Colon (tissue), 2 donors: ENCODE measurements at regions not wholly inside any gene's neighbourhood (a gene's known extent, or its start where the extent isn't known, plus 50 kb on each side); places are given as distances from the start of the nearest gene placed in this dataset.
A peak's percentile ranks its signal among the peaks of the same experiment; 100 is the strongest.

ENCODE experiments used
- FAIRE-seq: peaks from 2 replicates; lab custom pipeline; 2012; peaks lifted over from hg19 to GRCh38; lab: Jason Lieb, UNC
- donor health status: control.
- donor health status: control.

- FAIRE-seq, result no peak
Measured at GRCh38 chr7:117929237-117929636, 56.0 kb upstream of the CTTNBP2 start.

- FAIRE-seq, result no peak
Measured at GRCh38 chr7:117931314-117931713, 58.1 kb upstream of the CTTNBP2 start.

GRCh38 chr7:117937049-117937752, 64.0 kb upstream of the CTTNBP2 start:
- FAIRE-seq, result no peak

DNA sequence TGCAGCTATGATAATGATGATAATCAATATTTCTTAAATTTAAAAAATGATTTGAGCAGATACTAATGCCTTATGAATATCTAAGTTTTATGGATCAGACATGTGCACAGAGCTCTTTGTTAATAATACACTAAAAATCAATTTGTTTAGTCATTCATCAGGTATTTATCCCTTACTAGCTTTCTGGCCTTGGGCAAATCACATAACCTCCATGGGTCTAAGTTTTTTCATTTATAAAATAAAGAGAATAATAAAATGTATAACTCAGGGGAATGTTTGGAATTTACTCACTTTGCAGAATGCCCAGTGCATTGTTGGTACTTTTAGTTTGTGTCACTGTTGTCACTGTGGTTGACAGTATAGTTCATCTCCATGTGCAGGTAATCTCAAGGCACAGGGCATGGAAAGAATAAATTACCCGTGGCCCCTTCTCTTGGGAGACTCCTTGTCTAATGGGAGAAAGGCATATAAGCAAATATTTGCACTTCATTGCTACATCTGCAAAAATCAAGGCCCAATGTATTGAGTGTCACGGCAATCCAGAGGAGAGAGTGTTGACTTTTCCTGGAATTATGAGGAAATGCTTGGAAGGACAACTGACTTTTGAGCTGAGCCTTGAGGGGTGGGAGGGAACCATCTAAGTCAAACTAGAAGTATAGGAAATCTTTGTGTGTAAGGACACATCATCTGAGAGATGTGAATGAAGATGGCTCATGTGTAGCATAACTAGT, 64.7 kb upstream of the CTTNBP2 start:
- no peak for FAIRE-seq

- FAIRE-seq, result no peak
Measured at GRCh38 chr7:117941138-117941810, 68.0 kb upstream of the CTTNBP2 start.

- no peak for FAIRE-seq
Measured at GRCh38 chr7:117942780-117943179, 69.5 kb upstream of the CTTNBP2 start.

- FAIRE-seq, result no peak
Measured at GRCh38 chr7:117944886-117945285, 71.6 kb upstream of the CTTNBP2 start.

- FAIRE-seq, result no peak
Measured at GRCh38 chr7:117946151-117946633, 73.0 kb upstream of the CTTNBP2 start.

DNA sequence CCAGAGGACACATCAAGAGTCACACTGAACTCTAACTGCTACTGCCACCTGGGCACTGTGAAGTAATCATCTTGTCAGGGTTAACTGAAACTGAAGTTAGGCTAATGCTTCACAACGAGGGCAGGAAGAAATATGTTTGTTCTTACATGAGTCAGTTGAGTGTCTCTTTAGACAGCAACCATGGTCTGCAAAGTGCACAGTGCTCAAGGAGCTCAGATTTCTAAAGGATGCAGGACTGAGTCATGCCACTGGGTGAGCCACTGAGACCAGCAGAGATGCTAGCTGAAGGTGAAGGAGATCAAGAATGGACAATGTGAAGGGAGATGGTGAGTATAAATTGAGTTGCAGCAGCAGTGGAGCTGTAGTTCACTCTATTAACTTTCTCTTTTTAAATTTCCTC, 76.0 kb upstream of the CTTNBP2 start:
- FAIRE-seq, result no peak

DNA sequence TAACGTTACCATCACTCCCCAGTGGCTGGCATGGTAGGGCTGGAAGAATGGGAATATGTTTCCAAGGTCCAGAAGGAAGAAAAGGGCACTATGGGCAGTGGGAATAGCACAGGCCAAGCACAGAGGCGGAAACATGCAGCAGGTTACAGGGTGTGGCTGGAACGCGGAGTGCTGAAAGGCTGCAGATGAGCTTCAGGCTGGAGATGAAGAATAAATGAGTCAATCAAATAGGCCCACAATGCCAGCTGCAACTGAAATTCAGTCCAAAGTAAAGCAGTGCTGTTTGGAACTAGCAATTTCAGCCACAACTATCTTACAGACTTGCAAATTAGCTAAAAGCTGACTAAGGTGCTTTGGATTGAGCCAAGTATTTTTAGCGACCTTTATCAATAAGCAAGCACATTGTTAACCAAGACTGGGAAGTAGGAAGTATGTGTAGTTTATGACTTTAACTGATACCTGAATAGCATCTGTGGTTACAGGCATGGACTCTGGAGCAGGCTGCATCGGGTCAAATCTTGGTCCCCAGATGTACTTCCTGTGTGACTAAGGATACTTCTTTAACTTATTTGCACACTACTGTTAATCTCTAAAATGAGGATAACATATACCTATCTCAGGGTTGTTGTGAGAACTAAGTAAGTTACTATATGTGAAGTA, 77.5 kb upstream of the CTTNBP2 start:
- FAIRE-seq, result no peak

GRCh38 chr7:117951285-117951684, 78.0 kb upstream of the CTTNBP2 start:
- no peak for FAIRE-seq

GRCh38 chr7:117951691-117952280, 78.5 kb upstream of the CTTNBP2 start:
- no peak for FAIRE-seq

DNA sequence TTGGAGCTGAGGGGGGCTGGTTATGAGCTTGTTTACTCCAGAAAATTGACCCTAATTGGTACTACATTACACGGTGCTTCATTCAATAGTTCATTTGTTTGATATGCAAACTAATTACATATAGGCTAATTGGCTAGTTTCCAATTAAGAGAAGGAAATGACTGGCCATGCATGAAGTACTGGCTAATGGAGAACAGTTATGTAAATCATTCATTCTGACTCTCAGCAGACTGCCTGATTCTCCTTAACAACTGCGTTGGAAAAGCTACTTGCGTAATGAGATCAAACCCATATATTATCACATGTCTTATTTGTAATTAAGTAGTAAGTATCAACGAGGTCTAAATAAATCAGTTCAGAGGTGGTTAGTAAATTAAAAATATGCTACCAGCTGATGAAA, 81.8 kb upstream of the CTTNBP2 start:
- FAIRE-seq, result no peak

GRCh38 chr7:117960351-117960750, 87.1 kb upstream of the CTTNBP2 start:
- no peak for FAIRE-seq

GRCh38 chr7:117961235-117961634, 88.0 kb upstream of the CTTNBP2 start:
- peak; percentile 10 for FAIRE-seq

DNA sequence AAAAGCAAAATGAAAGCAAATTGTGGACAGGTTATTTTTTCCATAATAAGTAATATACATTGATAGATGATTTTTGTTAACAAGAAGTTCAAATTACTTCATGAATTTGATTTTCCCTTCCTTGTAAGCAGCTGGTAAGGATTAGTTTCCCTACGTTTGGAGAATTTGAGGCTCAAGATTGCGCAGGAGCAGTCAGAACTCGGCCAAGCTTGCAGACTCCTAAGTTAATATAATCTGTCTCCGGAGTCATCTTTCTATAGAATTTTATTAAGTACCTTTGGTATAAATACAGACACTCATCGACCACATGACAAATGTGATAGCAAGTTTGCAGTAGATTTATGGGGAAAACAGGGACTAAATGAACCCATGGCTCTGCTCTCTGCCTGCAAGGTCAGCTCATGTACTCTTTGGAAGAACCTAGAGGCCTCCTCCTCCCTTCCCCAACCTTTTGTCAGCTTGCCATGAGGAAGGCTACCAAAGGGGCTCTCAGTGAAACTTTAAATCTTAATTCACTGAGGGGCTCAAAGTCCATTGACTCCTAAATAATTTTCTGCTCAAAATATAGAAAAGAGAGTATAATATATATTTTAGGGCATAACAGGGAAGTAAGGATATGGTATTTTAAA, 89.2 kb upstream of the CTTNBP2 start:
- FAIRE-seq, result no peak

GRCh38 chr7:117963264-117964197, 90.3 kb upstream of the CTTNBP2 start:
- FAIRE-seq, result no peak

GRCh38 chr7:117970801-117971200, 97.6 kb upstream of the CTTNBP2 start:
- no peak for FAIRE-seq

DNA sequence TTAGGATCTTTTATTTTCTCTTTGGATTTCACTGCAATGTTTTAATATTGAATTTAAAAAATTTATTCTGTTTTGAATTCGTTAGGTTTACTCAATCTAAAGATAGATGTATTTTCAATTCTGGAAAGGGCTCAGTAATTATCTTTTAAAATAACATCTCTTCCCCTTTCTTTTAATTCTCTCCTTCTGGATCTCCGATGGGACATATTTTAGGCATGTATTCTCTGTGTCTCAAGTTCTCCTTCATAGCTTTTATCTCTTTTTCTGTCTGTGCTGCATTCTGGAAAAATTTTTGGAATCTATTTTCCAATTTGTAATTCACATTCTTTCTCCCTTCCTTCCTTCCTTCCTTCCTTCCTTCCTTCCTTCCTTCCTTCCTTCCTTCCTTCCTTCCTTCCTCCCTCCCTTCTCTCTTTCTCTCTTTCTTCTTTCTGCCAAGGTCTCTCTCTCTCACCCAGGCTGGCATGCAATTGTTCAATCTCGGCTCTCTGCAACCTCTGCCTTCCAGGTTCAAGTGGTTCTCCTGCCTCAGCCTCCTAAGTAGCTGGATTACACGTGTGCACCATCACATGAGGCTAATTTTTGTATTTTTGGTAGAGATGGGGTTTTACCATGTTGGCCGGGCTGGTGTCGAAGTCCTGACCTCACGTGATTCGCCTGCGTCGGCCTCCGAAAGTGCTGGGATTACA, 98.5 kb upstream of the CTTNBP2 start:
- FAIRE-seq, result no peak

DNA sequence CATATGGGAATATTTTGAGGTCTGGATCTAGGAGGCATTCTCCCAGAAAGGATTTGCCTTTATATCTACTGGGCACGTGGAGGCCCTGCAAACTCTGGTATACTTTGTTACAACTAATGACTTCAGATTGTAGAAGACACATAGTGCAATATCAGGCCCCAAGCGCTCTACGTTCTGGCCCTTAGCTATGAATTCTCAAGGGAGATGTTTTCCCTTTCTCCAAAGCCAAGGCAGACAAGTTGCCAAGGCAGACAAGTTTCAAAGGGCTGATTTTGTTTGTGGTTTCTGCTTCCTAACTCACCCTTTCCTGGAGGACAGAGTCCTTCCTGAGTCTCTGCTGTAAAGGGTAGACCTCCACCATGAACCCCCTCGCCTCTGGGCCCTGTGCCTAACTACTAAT, 99.4 kb upstream of the CTTNBP2 start:
- FAIRE-seq, result no peak
